K562 (cell line): ENCODE measurements at regions not wholly inside any gene's neighbourhood (a gene's known extent, or its start where the extent isn't known, plus 50 kb on each side); places are given as distances from the start of the nearest gene placed in this dataset.

Experiments used
- CBX3 ChIP-seq, 2 experiments: IDR thresholded peaks; 1 replicate in 1 of 2; 2 replicates in 1 of 2; pipeline ENCODE4 v1.6.1; 2012; ENCODE audit warnings: inconsistent platforms in 2 of 2, low read length in 2 of 2, borderline replicate concordance in 1 of 2, control low read depth in 1 of 2
- CBX5 ChIP-seq: IDR thresholded peaks from 2 replicates; pipeline ENCODE4 v1.6.1; 2014; ENCODE audit warnings: low read depth, borderline replicate concordance
- EZH2 ChIP-seq: IDR thresholded peaks from 2 replicates; pipeline ENCODE4 v1.6.1; 2012; ENCODE audit warnings: low read depth, mild to moderate bottlenecking, inconsistent platforms, low read length, borderline replicate concordance
- FOSL1 ChIP-seq: fragments of 200-800 bp; sonication (Bioruptor generic); conservative IDR thresholded peaks from 2 replicates; pipeline ENCODE4 v1.6.1; 2016; ENCODE audit warnings: missing genetic modification characterization, missing compliant biosample characterization
- HDAC8 ChIP-seq: fragments of 450-650 bp; IDR thresholded peaks from 2 replicates; pipeline ENCODE4 v1.6.1; 2016; ENCODE audit warnings: mild to moderate bottlenecking, missing genetic modification characterization, moderate library complexity, missing compliant biosample characterization
- KLF13 ChIP-seq: fragments of 450-650 bp; IDR thresholded peaks from 2 replicates; pipeline ENCODE4 v1.6.1; 2016; ENCODE audit warnings: missing genetic modification characterization, low read depth, mild to moderate bottlenecking, missing compliant biosample characterization, moderate library complexity, borderline replicate concordance
- MTA3 ChIP-seq: fragments of 450-650 bp; formaldehyde crosslinking; IDR thresholded peaks from 2 replicates; pipeline ENCODE4 v1.6.1; 2017; ENCODE audit warnings: mild to moderate bottlenecking, borderline replicate concordance
- PPARD ChIP-seq: fragments of 250-450 bp; sonication (Bioruptor Pico); IDR thresholded peaks from 2 replicates; pipeline ENCODE4 v1.8.0; 2022; ENCODE audit warnings: inconsistent platforms, mild to moderate bottlenecking, moderate library complexity
- RCOR1 ChIP-seq, 2 experiments: IDR thresholded peaks; 2 replicates each; pipeline ENCODE4 v1.6.1; 2012; ENCODE audit warnings: low read depth in 2 of 2, low read length in 2 of 2, borderline replicate concordance in 1 of 2, improper control_type of control experiment in 1 of 2
- ZBTB1 ChIP-seq: sonication (generic); formaldehyde crosslinking; IDR thresholded peaks from 2 replicates; pipeline ENCODE4 v1.8.1; 2023; ENCODE audit warnings: missing genetic modification reagents, low read depth, mild to moderate bottlenecking, borderline replicate concordance
- TF ChIP-seq, protein P1 (sequence below): fragments of 450-650 bp; IDR thresholded peaks from 2 replicates; pipeline ENCODE4 v1.6.1; 2017; ENCODE audit warnings: antibody characterized with exemption, mild to moderate bottlenecking
- TF ChIP-seq, protein P2 (sequence below): fragments of 450-650 bp; IDR thresholded peaks from 2 replicates; pipeline ENCODE4 v1.6.1; 2018; ENCODE audit not compliant: partially characterized antibody
- TF ChIP-seq, protein P3 (sequence below): fragments of 450-650 bp; IDR thresholded peaks from 2 replicates; pipeline ENCODE4 v1.6.1; 2018; ENCODE audit warnings: mild to moderate bottlenecking, low read depth; ENCODE audit not compliant: partially characterized antibody
- TF ChIP-seq, protein P4 (sequence below): fragments of 450-650 bp; IDR thresholded peaks from 2 replicates; pipeline ENCODE4 v1.6.1; 2016; ENCODE audit warnings: low read depth, mild to moderate bottlenecking, moderate library complexity
- TF ChIP-seq, protein P5 (sequence below): fragments of 250-450 bp; sonication (Bioruptor Pico); IDR thresholded peaks from 2 replicates; pipeline ENCODE4 v1.4.0; 2020; ENCODE audit warnings: mild to moderate bottlenecking

DNA sequence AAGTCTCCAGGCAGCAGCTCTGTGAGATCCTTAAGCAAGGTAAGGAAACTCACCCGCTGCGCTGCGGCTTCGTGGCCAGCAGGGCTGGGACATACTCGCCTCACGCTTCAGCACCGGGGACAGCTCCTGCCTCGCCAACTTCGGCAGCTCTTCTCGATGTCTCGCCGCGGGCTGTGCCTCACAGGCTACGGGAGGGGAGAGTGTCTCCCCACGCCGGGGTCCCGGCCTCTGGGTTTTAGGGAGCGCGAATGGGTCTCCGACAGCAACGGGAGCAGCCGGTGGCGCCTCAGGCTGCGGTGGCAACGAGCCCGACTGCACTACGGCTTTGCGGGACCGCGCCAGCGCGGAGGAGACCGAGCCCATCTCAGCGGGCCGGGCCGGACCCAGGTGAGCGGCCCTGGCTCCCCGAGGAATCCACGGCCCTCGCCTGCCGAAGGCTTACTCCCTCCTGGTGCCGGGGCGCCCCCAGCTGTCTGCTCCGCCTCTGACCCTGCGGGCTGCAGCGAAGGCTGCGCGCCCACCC lies 62.4 kb downstream of the LSM5 start (continued):
- TF ChIP-seq, protein P1, sequence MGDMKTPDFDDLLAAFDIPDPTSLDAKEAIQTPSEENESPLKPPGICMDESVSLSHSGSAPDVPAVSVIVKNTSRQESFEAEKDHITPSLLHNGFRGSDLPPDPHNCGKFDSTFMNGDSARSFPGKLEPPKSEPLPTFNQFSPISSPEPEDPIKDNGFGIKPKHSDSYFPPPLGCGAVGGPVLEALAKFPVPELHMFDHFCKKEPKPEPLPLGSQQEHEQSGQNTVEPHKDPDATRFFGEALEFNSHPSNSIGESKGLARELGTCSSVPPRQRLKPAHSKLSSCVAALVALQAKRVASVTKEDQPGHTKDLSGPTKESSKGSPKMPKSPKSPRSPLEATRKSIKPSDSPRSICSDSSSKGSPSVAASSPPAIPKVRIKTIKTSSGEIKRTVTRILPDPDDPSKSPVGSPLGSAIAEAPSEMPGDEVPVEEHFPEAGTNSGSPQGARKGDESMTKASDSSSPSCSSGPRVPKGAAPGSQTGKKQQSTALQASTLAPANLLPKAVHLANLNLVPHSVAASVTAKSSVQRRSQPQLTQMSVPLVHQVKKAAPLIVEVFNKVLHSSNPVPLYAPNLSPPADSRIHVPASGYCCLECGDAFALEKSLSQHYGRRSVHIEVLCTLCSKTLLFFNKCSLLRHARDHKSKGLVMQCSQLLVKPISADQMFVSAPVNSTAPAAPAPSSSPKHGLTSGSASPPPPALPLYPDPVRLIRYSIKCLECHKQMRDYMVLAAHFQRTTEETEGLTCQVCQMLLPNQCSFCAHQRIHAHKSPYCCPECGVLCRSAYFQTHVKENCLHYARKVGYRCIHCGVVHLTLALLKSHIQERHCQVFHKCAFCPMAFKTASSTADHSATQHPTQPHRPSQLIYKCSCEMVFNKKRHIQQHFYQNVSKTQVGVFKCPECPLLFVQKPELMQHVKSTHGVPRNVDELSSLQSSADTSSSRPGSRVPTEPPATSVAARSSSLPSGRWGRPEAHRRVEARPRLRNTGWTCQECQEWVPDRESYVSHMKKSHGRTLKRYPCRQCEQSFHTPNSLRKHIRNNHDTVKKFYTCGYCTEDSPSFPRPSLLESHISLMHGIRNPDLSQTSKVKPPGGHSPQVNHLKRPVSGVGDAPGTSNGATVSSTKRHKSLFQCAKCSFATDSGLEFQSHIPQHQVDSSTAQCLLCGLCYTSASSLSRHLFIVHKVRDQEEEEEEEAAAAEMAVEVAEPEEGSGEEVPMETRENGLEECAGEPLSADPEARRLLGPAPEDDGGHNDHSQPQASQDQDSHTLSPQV, result no peak
- TF ChIP-seq, protein P2, sequence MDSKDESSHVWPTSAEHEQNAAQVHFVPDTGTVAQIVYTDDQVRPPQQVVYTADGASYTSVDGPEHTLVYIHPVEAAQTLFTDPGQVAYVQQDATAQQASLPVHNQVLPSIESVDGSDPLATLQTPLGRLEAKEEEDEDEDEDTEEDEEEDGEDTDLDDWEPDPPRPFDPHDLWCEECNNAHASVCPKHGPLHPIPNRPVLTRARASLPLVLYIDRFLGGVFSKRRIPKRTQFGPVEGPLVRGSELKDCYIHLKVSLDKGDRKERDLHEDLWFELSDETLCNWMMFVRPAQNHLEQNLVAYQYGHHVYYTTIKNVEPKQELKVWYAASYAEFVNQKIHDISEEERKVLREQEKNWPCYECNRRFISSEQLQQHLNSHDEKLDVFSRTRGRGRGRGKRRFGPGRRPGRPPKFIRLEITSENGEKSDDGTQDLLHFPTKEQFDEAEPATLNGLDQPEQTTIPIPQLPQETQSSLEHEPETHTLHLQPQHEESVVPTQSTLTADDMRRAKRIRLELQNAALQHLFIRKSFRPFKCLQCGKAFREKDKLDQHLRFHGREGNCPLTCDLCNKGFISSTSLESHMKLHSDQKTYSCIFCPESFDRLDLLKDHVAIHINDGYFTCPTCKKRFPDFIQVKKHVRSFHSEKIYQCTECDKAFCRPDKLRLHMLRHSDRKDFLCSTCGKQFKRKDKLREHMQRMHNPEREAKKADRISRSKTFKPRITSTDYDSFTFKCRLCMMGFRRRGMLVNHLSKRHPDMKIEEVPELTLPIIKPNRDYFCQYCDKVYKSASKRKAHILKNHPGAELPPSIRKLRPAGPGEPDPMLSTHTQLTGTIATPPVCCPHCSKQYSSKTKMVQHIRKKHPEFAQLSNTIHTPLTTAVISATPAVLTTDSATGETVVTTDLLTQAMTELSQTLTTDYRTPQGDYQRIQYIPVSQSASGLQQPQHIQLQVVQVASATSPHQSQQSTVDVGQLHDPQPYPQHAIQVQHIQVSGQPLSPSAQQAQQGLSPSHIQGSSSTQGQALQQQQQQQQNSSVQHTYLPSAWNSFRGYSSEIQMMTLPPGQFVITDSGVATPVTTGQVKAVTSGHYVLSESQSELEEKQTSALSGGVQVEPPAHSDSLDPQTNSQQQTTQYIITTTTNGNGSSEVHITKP, result no peak
- TF ChIP-seq RCOR1 (IDR thresholded peaks at IDR 0.05; ENCODE audit: borderline replicate concordance in 1 of 2, low read depth in 2 of 2, low read length in 2 of 2) (peak in 1 of 2 experiments; percentile 69; a peak in 1 of 4 replicates), ZBTB1 (CRISPR knock-in tag) (peak; percentile 59; the same call in 1 of the 2 replicates), CBX5 (0 out of 2 replicates have a peak, but pooled peaks have one; percentile 40), MTA3 (no peak), CBX3 (IDR thresholded peaks at IDR 0.05; ENCODE audit: borderline replicate concordance in 1 of 2, low read length in 2 of 2) (peak in 1 of 2 experiments; percentile 78; a peak in 2 of 3 replicates), PPARD (CRISPR knock-in tag) (no peak), FOSL1 (no peak), HDAC8 (tag) (no peak), EZH2 (no peak), KLF13 (tag) (no peak)
- TF ChIP-seq, protein P3, sequence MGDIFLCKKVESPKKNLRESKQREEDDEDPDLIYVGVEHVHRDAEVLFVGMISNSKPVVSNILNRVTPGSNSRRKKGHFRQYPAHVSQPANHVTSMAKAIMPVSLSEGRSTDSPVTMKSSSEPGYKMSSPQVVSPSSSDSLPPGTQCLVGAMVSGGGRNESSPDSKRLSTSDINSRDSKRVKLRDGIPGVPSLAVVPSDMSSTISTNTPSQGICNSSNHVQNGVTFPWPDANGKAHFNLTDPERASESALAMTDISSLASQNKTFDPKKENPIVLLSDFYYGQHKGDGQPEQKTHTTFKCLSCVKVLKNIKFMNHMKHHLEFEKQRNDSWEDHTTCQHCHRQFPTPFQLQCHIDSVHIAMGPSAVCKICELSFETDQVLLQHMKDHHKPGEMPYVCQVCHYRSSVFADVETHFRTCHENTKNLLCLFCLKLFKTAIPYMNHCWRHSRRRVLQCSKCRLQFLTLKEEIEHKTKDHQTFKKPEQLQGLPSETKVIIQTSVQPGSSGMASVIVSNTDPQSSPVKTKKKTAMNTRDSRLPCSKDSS, result no peak
- TF ChIP-seq, protein P4, sequence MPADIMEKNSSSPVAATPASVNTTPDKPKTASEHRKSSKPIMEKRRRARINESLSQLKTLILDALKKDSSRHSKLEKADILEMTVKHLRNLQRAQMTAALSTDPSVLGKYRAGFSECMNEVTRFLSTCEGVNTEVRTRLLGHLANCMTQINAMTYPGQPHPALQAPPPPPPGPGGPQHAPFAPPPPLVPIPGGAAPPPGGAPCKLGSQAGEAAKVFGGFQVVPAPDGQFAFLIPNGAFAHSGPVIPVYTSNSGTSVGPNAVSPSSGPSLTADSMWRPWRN, result no peak
- TF ChIP-seq, protein P5, sequence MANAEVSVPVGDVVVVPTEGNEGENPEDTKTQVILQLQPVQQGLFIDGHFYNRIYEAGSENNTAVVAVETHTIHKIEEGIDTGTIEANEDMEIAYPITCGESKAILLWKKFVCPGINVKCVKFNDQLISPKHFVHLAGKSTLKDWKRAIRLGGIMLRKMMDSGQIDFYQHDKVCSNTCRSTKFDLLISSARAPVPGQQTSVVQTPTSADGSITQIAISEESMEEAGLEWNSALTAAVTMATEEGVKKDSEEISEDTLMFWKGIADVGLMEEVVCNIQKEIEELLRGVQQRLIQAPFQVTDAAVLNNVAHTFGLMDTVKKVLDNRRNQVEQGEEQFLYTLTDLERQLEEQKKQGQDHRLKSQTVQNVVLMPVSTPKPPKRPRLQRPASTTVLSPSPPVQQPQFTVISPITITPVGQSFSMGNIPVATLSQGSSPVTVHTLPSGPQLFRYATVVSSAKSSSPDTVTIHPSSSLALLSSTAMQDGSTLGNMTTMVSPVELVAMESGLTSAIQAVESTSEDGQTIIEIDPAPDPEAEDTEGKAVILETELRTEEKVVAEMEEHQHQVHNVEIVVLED (CRISPR knock-in tag), result no peak
